Caco-2 (cell line): ENCODE measurements at regions not wholly inside any gene's neighbourhood (a gene's known extent, or its start where the extent isn't known, plus 50 kb on each side); places are given as distances from the start of the nearest gene placed in this dataset.

Experiments used
- BruUV-seq: library from RNA; stranded (reverse); fragments of 400-500 nt; replicated peaks from 2 replicates; lab custom pipeline; 2021; lab: Mats Ljungman, UMichigan
- CTCF ChIA-PET: fragments of 300-600 bp; sonication (Branson Sonifier 250); formaldehyde crosslinking; loops from one replicate; lab custom pipeline; 2022; ENCODE audit warnings: antibody characterized with exemption; lab: Charles Lee
- POLR2A ChIA-PET: fragments of 300-600 bp; sonication (Branson Sonifier 250); formaldehyde crosslinking; loops from one replicate; lab custom pipeline; 2022; ENCODE audit warnings: antibody characterized with exemption; lab: Charles Lee
- DNase-seq, 2 experiments: peaks; one replicate each; pipeline versions ENCODE4 v3.0.0 to v3.0.0-alpha.2; 2020 to 2022
- H3K27me3 ChIP-seq: replicated peaks from 2 replicates; pipeline ENCODE4 v1.6.0; 2011; ENCODE audit warnings: low read length; ENCODE audit not compliant: control insufficient read depth, insufficient read depth
- H3K36me3 ChIP-seq: 2 replicates; pipeline ENCODE4 v1.5.1; 2011; ENCODE audit warnings: low read length; ENCODE audit not compliant: control insufficient read depth, insufficient read depth
- H3K4me1 ChIP-seq: fragments of 250-450 bp; sonication (Bioruptor Pico); 2 replicates; pipeline ENCODE4 v1.5.1; 2020; ENCODE audit warnings: mild to moderate bottlenecking
- H3K4me3 ChIP-seq: 2 replicates; pipeline ENCODE4 v1.5.1; 2011; ENCODE audit warnings: low read depth, mild to moderate bottlenecking, control low read depth, low read length
- H3K9me3 ChIP-seq: fragments of 250-450 bp; sonication (Bioruptor Pico); 2 replicates; pipeline ENCODE4 v1.5.1; 2020; ENCODE audit warnings: mild to moderate bottlenecking, moderate library complexity
- H3K27ac Mint-ChIP-seq: one replicate; pipeline ENCODE4 v1.8.0; 2022; ENCODE audit warnings: mixed read lengths; ENCODE audit not compliant: unreplicated experiment
- H3K27me3 Mint-ChIP-seq: one replicate; pipeline ENCODE4 v1.8.0; 2022; ENCODE audit warnings: mixed read lengths; ENCODE audit not compliant: insufficient read depth, unreplicated experiment
- H3K36me3 Mint-ChIP-seq: one replicate; pipeline ENCODE4 v1.8.0; 2022; ENCODE audit warnings: mild to moderate bottlenecking, mixed read lengths; ENCODE audit not compliant: insufficient read depth, unreplicated experiment
- H3K4me1 Mint-ChIP-seq: one replicate; pipeline ENCODE4 v1.8.0; 2022; ENCODE audit warnings: low read depth, mixed read lengths; ENCODE audit not compliant: unreplicated experiment
- H3K4me3 Mint-ChIP-seq: one replicate; pipeline ENCODE4 v1.8.0; 2022; ENCODE audit warnings: mild to moderate bottlenecking, moderate library complexity, mixed read lengths; ENCODE audit not compliant: unreplicated experiment
- H3K9me3 Mint-ChIP-seq: one replicate; pipeline ENCODE4 v1.8.0; 2022; ENCODE audit warnings: mixed read lengths; ENCODE audit not compliant: unreplicated experiment
- CTCF ChIP-seq, 2 experiments: fragments of 200-600 bp in 1 of 2; IDR thresholded peaks; 1 replicate in 1 of 2; 2 replicates in 1 of 2; pipeline versions ENCODE4 v1.5.1 to v1.8.0; 2011 to 2022; ENCODE audit warnings: antibody characterized with exemption in 1 of 2, control low read depth in 1 of 2, inconsistent platforms in 1 of 2, low read depth in 1 of 2, low read length in 1 of 2, mild to moderate bottlenecking in 1 of 2, moderate library complexity in 1 of 2; ENCODE audit not compliant: insufficient read depth in 1 of 2, severe bottlenecking in 1 of 2, unreplicated experiment in 1 of 2
- intact Hi-C: fragments of 100-400 bp; cut with micrococcal nuclease; formaldehyde crosslinking; loops from one replicate; pipeline ENCODE4 v1.10.0; 2022; ENCODE audit not compliant: unreplicated experiment

DNA sequence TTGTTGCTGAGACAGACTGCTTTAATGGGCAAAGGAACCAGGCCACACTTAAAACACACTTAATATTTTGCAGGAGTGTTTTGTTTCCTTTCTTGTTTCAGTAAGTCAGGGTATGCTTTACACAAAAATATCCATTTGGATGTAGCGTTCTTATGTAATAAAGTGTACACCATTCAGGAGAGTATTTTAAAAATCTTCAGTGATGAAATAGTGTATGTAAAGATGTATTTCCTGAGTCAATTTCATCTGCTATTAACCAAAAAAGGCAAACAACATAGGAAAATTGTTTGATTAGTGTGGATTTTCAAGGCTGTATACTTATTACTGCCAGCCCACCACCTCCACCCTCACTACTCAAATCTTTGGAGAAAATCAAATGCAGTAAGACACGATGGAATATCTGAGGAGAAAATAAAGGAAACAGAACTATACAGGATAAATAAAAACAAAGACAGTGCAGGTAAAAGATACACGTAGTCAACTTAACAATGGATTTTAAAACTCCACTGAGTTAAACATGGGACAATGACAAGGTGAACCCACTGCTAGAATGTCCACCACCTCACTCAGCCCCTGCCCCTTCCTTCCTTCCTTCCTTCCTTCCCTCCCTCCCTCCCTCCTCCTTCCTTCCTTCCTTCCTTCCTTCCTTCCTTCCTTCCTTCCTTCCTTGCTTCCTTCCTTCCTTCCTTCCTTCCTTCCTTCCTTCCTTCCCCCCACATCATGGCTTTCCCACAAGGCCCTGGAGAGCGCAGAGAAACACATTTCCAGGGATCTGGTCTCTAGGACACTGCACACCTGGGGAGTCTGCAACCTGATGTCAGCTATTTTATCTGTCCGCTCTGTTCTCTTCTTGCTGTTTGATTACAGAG is 360.3 kb downstream of the IRS2 start:
- no peaks in the 10 kb centered on the region for H3K36me3 ChIP-seq
- Mint-ChIP-seq H3K27ac (no peak overlapping the region), H3K9me3 (peaks cover 20% of the 10 kb centered on the region), H3K4me3 (no peak overlapping the region), H3K27me3 (peaks cover 8% of the 10 kb centered on the region), H3K36me3 (no peaks in the 10 kb centered on the region), H3K4me1 (no peaks in the 10 kb centered on the region)
- no peak for TF ChIP-seq CTCF (IDR thresholded peaks at IDR 0.05; ENCODE audit: insufficient read depth in 1 of 2, low read depth in 1 of 2, low read length in 1 of 2, severe bottlenecking in 1 of 2, unreplicated experiment in 1 of 2)
- no peak overlapping the region for H3K4me3 ChIP-seq
- CTCF ChIA-PET, result interaction anchor here (0.6 kb wide), 1 partner anchor 220 kb away, joined by 3 read pairs; no protein-coding TSS in a partner anchor
- POLR2A ChIA-PET, result no interaction called here
- no TSS peak for BruUV-seq
- no peaks in the 10 kb centered on the region for H3K9me3 ChIP-seq
- intact Hi-C loops, result no loop called here
- no peak for DNase-seq
- H3K4me1 ChIP-seq, result no peaks in the 10 kb centered on the region
- H3K27me3 ChIP-seq, result no peaks in the 10 kb centered on the region

DNA sequence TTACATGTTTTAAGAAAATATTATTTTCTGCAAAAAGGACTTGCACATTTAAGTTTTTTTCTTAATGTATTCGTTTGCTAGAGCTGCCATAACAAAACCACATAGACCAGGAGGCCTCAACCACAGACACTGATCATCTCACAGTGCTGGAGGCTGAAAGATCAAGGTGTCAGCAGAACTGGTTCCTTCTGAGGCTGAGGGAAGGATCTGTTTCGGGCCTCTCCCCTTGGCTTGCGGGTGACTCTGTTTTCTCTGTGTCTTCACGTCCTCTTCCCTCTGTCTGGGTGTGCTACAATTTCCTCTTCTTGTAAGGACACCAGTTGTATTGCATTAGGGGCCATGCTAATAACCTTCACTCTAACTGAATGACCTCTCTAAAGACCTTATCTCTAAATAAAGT is 364.2 kb downstream of the IRS2 start:
- no peak overlapping the region for H3K4me3 ChIP-seq
- H3K36me3 Mint-ChIP-seq, result no peaks in the 10 kb centered on the region
- DNase-seq, result no peak
- H3K9me3 ChIP-seq, result no peaks in the 10 kb centered on the region
- POLR2A ChIA-PET, result no interaction called here
- BruUV-seq, result no TSS peak
- no peaks in the 10 kb centered on the region for H3K4me1 ChIP-seq
- H3K9me3 Mint-ChIP-seq, result no peaks in the 10 kb centered on the region
- H3K36me3 ChIP-seq, result no peaks in the 10 kb centered on the region
- intact Hi-C loops, result no loop called here
- no peaks in the 10 kb centered on the region for H3K27me3 ChIP-seq
- TF ChIP-seq CTCF (IDR thresholded peaks at IDR 0.05; ENCODE audit: insufficient read depth in 1 of 2, low read depth in 1 of 2, low read length in 1 of 2, severe bottlenecking in 1 of 2, unreplicated experiment in 1 of 2), result no peak
- peaks cover 18% of the 10 kb centered on the region for H3K27me3 Mint-ChIP-seq
- CTCF ChIA-PET, result no interaction called here
- no peak overlapping the region for H3K4me3 Mint-ChIP-seq
- H3K27ac Mint-ChIP-seq, result no peak overlapping the region
- no peaks in the 10 kb centered on the region for H3K4me1 Mint-ChIP-seq

DNA sequence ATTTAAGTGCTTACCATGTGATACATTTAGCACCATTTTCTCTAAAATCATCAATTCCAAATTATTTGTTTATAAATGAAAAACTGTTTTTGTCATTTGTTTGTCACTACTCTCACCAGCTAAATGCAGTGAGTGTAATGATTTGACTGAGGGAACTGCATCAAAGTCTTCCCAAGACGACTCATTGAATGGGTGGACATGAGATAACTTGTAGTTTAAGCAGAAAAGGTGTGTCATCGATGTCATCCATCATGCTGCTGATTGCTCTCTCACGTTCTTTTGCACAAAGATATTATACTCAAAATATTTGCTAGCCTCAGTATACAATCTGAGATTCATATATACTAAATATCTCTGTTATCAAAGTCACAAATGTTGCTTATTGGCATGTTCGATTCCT is 366.5 kb downstream of the IRS2 start:
- POLR2A ChIA-PET, result no interaction called here

More for the DNA sequence above, 366.5 kb downstream of the IRS2 start:
- H3K9me3 ChIP-seq, result no peaks in the 10 kb centered on the region
- H3K36me3 ChIP-seq, result no peaks in the 10 kb centered on the region
- no peak for TF ChIP-seq CTCF (IDR thresholded peaks at IDR 0.05; ENCODE audit: insufficient read depth in 1 of 2, low read depth in 1 of 2, low read length in 1 of 2, severe bottlenecking in 1 of 2, unreplicated experiment in 1 of 2)
- CTCF ChIA-PET, result no interaction called here
- H3K4me1 Mint-ChIP-seq, result no peaks in the 10 kb centered on the region
- no TSS peak for BruUV-seq
- no peaks in the 10 kb centered on the region for H3K27me3 ChIP-seq
- no peak for DNase-seq
- H3K36me3 Mint-ChIP-seq, result no peaks in the 10 kb centered on the region
- H3K27me3 Mint-ChIP-seq, result peaks cover 25% of the 10 kb centered on the region
- H3K4me3 Mint-ChIP-seq, result no peak overlapping the region
- H3K27ac Mint-ChIP-seq, result no peak overlapping the region
- no peak overlapping the region for H3K4me3 ChIP-seq
- H3K9me3 Mint-ChIP-seq, result no peaks in the 10 kb centered on the region
- H3K4me1 ChIP-seq, result no peaks in the 10 kb centered on the region
- intact Hi-C loops, result no loop called here
